OCI-LY3 (cell line): ENCODE measurements at regions not wholly inside any gene's neighbourhood (a gene's known extent, or its start where the extent isn't known, plus 50 kb on each side); places are given as distances from the start of the nearest gene placed in this dataset.

ENCODE experiments used
- H2AFZ ChIP-seq: fragments of 200-600, 300-600 bp; shearing (Covaris generic); 2 replicates; pipeline ENCODE4 v1.6.0; 2014; ENCODE audit warnings: antibody characterized with exemption, low read depth, low read length
- H3K27ac ChIP-seq: fragments of 200-600, 300-600 bp; sonication (generic); 2 replicates; pipeline ENCODE4 v1.5.1; 2014; ENCODE audit warnings: mild to moderate bottlenecking, low read length, moderate library complexity, mixed read lengths
- H3K27me3 ChIP-seq: fragments of 200-600, 300-600 bp; sonication (generic); 2 replicates; pipeline ENCODE4 v1.6.1; 2014; ENCODE audit warnings: low read depth, low read length, mixed read lengths
- H3K36me3 ChIP-seq: fragments of 200-600, 300-600 bp; sonication (generic); replicated peaks from 2 replicates; pipeline ENCODE3; 2014; ENCODE audit warnings: low read depth, low read length, mixed read lengths
- H3K4me1 ChIP-seq: fragments of 300-600, 200-600 bp; sonication (generic); 2 replicates; pipeline ENCODE4 v1.6.1; 2014; ENCODE audit warnings: low read length, mixed read lengths
- H3K4me2 ChIP-seq: fragments of 200-600, 300-600 bp; sonication (generic); 2 replicates; pipeline ENCODE4 v1.6.1; 2014; ENCODE audit warnings: low read length, mixed read lengths
- H3K4me3 ChIP-seq: fragments of 300-600, 200-600 bp; sonication (generic); 2 replicates; pipeline ENCODE4 v1.5.1; 2014; ENCODE audit warnings: antibody characterized with exemption, mild to moderate bottlenecking, low read length, moderate library complexity
- H3K79me2 ChIP-seq: fragments of 300-600, 200-600 bp; shearing (Covaris generic); 2 replicates; pipeline ENCODE4 v1.6.1; 2014; ENCODE audit warnings: mild to moderate bottlenecking, low read length, mixed read lengths
- H3K9ac ChIP-seq: fragments of 300-600, 200-600 bp; shearing (Covaris generic); 2 replicates; pipeline ENCODE4 v1.6.0; 2014; ENCODE audit warnings: mild to moderate bottlenecking, low read length, moderate library complexity
- H3K9me3 ChIP-seq: fragments of 200-600, 300-600 bp; shearing (Covaris generic); 2 replicates; pipeline ENCODE4 v1.6.1; 2014; ENCODE audit warnings: low read length, mixed read lengths; ENCODE audit not compliant: insufficient read depth
- H4K20me1 ChIP-seq: fragments of 200-600, 300-600 bp; sonication (generic); 2 replicates; pipeline ENCODE4 v1.6.1; 2016; ENCODE audit warnings: low read length, mixed read lengths; ENCODE audit not compliant: insufficient read depth
- CTCF ChIP-seq: fragments of 200-600, 300-600 bp; sonication (generic); IDR thresholded peaks from 2 replicates; pipeline ENCODE4 v1.5.1; 2014; ENCODE audit warnings: antibody characterized with exemption, low read length, low read depth
- EZH2phosphoT487 ChIP-seq: fragments of 200-600 bp; shearing (Covaris generic); IDR thresholded peaks from 2 replicates; pipeline ENCODE4 v1.6.1; 2018; ENCODE audit warnings: antibody characterized with exemption, mixed run types, low read depth

GRCh38 chr7:136193940-136194339 is 216.8 kb upstream of the MTPN start:
- Histone ChIP-seq H4K20me1 (no peaks in the 10 kb centered on the region), H3K4me1 (peaks cover 4% of the 10 kb centered on the region; the same call in 1 of the 2 replicates), H3K4me3 (no peak overlapping the region), H2AFZ (no peak overlapping the region), H3K36me3 (no peaks in the 10 kb centered on the region), H3K27me3 (no peaks in the 10 kb centered on the region), H3K79me2 (no peaks in the 10 kb centered on the region), H3K9me3 (peaks cover 3% of the 10 kb centered on the region; the same call in 1 of the 2 replicates), H3K27ac (no peak overlapping the region), H3K9ac (no peak overlapping the region), H3K4me2 (no peak overlapping the region)
- TF ChIP-seq CTCF, result no peak
- TF ChIP-seq EZH2phosphoT487, result no peak

DNA sequence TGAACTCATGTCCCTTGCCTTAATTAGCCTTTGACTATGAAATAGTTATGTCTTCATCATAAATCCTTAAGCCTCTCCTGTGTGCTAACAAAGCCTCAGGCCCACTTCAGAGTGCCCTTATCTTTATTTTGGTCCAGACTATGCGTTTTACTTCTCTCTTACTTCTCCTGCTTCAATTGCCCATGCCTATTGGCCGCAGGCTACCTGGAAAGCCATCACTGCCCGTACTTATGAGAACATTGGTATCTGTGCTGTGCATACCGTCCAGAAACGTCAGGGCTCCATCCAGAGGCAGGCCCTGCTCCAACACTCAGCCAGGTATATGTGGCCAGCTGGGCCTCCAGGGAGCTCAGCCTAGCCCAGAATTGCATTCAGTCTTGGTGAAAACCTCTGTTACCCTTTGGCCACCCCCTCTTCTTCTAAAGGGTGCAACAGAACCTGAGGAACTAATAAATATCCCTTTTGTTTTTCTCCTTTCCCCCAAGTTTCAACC is 212.4 kb upstream of the MTPN start:
- Histone ChIP-seq H3K9me3 (no peaks in the 10 kb centered on the region), H3K4me1 (no peaks in the 10 kb centered on the region), H3K79me2 (no peaks in the 10 kb centered on the region), H3K27ac (no peak overlapping the region), H3K27me3 (no peaks in the 10 kb centered on the region), H3K36me3 (no peaks in the 10 kb centered on the region), H4K20me1 (no peaks in the 10 kb centered on the region), H2AFZ (no peak overlapping the region), H3K4me3 (no peak overlapping the region), H3K4me2 (no peak overlapping the region), H3K9ac (no peak overlapping the region)
- no peak for TF ChIP-seq CTCF

- Histone ChIP-seq H2AFZ (no peak overlapping the region), H3K9ac (no peak overlapping the region), H3K36me3 (no peaks in the 10 kb centered on the region), H3K27me3 (no peaks in the 10 kb centered on the region), H3K4me3 (no peak overlapping the region), H3K79me2 (no peaks in the 10 kb centered on the region), H3K4me1 (no peaks in the 10 kb centered on the region), H3K4me2 (no peak overlapping the region), H3K27ac (no peak overlapping the region), H3K9me3 (no peaks in the 10 kb centered on the region), H4K20me1 (no peaks in the 10 kb centered on the region)
- TF ChIP-seq EZH2phosphoT487 (no peak), CTCF (no peak)
These were observed 209.1 kb upstream of the MTPN start for GRCh38 chr7:136186281-136186680.

DNA sequence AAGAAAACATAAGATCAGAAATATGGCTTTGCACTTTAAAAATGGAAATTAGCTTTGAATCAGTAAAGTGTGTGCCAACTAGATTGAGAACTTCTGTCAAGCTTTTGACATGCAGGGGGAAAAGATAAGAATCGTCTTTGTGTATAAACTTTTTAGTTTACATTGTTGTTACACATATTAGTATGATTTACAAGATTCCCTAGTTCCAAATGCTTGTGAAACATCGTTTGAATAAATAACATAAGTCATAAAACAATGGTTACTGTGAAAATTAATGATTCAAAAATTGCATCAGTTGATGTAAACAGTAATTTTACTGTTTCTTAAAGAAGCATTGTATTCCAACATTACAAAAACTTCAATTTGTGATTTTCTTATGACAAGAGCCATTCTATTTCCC is 207.6 kb upstream of the MTPN start:
- Histone ChIP-seq H4K20me1 (no peaks in the 10 kb centered on the region), H2AFZ (no peak overlapping the region), H3K4me2 (no peak overlapping the region), H3K27me3 (no peaks in the 10 kb centered on the region), H3K4me3 (no peak overlapping the region), H3K4me1 (no peaks in the 10 kb centered on the region), H3K36me3 (no peaks in the 10 kb centered on the region), H3K9ac (no peak overlapping the region), H3K9me3 (no peaks in the 10 kb centered on the region), H3K27ac (no peak overlapping the region), H3K79me2 (no peaks in the 10 kb centered on the region)
- TF ChIP-seq CTCF (no peak), EZH2phosphoT487 (no peak)
